ENCODE measurements at regions not wholly inside any gene's neighbourhood (a gene's known extent, or its start where the extent isn't known, plus 50 kb on each side); places are given as distances from the start of the nearest gene placed in this dataset.
A peak's percentile ranks its signal among the peaks of the same experiment; 100 is the strongest.

- DNase-seq = no peak
Observed at GRCh38 chr9:69955536-69956355, 87.9 kb upstream of the MAMDC2 start.

- no peak for DNase-seq
Observed at GRCh38 chr9:69961843-69962242, 81.8 kb upstream of the MAMDC2 start.

- DNase-seq = no peak
Observed at GRCh38 chr9:69963803-69964202, 79.8 kb upstream of the MAMDC2 start.

- no peak for DNase-seq
Observed at GRCh38 chr9:69964446-69964845, 79.2 kb upstream of the MAMDC2 start.

GRCh38 chr9:69965416-69966145 is 78.1 kb upstream of the MAMDC2 start:
- DNase-seq = no peak

GRCh38 chr9:69967344-69967743 is 76.3 kb upstream of the MAMDC2 start:
- DNase-seq = no peak

GRCh38 chr9:69970001-69970533 is 73.6 kb upstream of the MAMDC2 start:
- no peak for DNase-seq

GRCh38 chr9:69971643-69972449 is 71.8 kb upstream of the MAMDC2 start:
- peak; percentile 19 for DNase-seq

- no peak for DNase-seq
Observed at GRCh38 chr9:69975681-69976080, 68.0 kb upstream of the MAMDC2 start.

GRCh38 chr9:69976152-69976551 is 67.5 kb upstream of the MAMDC2 start:
- DNase-seq = no peak

- DNase-seq = no peak
Observed at GRCh38 chr9:69980041-69980440, 63.6 kb upstream of the MAMDC2 start.

GRCh38 chr9:69980591-69980990 is 63.1 kb upstream of the MAMDC2 start:
- DNase-seq = no peak

GRCh38 chr9:69981686-69982445 is 61.8 kb upstream of the MAMDC2 start:
- DNase-seq = no peak

GRCh38 chr9:69984831-69985230 is 58.8 kb upstream of the MAMDC2 start:
- no peak for DNase-seq

GRCh38 chr9:69985971-69986370 is 57.7 kb upstream of the MAMDC2 start:
- DNase-seq = no peak

- DNase-seq = no peak
Observed at GRCh38 chr9:69986970-69987369, 56.7 kb upstream of the MAMDC2 start.

GRCh38 chr9:69987457-69987856 is 56.2 kb upstream of the MAMDC2 start:
- no peak for DNase-seq

- no peak for DNase-seq
Observed at GRCh38 chr9:69993110-69993509, 50.5 kb upstream of the MAMDC2 start.

All from CD4-positive, alpha-beta T cell treated with Interferon gamma for 1 hour (primary cell).